Mesenteric fat pad (tissue), 1 donor: ENCODE measurements at regions not wholly inside any gene's neighbourhood (a gene's known extent, or its start where the extent isn't known, plus 50 kb on each side); places are given as distances from the start of the nearest gene placed in this dataset.
A peak's percentile ranks its signal among the peaks of the same experiment; 100 is the strongest.

Experiments
- DNase-seq: peaks from one replicate; pipeline ENCODE4 v3.0.0-alpha.2; 2020; ENCODE audit warnings: low spot score
- donor health status: DM: yes; HTN: yes; CAD: no.

DNA sequence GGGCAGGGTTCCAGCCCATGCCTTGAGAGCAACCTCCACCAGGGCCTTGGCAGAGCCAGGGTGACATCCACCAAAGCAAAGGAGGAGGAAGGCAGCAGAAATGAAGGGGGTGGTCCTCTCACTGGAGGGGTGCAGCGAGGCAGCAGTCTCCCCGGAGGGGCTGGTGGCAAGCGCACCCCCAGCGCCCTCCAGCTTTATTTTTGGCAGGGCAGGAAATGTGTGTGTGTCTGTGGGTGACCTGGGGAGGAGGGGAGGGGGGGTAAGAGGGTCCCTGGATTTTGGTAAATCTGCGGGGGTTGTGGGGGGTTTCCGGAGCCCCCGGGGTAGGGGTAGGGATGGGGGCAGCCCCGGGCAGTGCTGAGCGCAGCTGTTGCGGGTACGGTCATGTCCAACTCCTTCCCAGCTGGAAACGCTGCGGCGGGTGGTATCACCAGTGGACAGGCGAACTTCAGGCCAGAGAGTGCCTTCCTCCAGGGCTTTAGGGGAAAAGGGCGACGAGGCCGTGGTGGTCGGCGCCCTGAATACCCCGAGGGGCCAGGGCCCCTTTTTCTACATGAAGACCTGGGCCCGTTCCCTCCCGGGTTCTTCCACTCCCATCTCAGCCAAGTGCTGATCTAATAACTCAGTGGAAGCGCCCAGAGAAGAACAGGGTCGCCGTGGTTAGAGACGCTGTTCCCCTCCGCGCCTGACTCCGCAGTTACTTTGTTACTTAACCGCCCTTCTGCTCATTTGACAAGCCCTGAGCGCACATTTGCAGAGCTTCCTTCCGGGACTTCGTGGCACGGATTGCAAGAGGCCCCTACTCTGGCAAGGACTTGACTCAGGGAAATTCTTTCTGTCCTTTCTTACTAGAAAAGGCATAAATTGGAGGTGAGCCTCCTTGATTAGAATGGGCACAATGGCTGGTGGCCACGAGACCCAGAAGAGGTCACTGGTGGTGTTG lies 55.2 kb downstream of the FOS start:
- DNase-seq, result no peak

- DNase-seq, result no peak
These were observed 56.0 kb downstream of the FOS start for GRCh38 chr14:75334549-75335051.

- DNase-seq, result no peak
These were observed 56.9 kb downstream of the FOS start for GRCh38 chr14:75335571-75335970.

GRCh38 chr14:75338398-75338797 lies 59.8 kb downstream of the FOS start:
- DNase-seq, result no peak

DNA sequence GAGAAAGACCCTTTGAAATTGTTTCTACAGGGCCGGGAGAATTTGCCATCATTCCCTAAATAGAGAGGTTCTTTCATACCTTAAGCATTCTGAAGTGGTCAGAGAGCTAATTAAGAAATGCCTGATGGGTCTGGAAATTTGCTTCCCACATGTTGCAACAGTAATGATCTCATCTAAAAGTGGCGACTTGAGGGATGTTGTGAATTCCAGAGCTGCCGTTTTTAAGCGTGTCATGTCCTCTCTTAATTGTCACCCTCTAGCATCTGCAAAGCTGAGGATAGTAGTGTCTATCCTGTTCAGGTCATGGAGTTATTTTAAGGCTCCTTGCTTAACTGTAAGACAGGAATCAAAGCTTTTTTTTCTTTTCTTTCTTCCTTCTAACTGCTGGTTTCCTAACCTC lies 60.4 kb downstream of the FOS start:
- no peak for DNase-seq

DNA sequence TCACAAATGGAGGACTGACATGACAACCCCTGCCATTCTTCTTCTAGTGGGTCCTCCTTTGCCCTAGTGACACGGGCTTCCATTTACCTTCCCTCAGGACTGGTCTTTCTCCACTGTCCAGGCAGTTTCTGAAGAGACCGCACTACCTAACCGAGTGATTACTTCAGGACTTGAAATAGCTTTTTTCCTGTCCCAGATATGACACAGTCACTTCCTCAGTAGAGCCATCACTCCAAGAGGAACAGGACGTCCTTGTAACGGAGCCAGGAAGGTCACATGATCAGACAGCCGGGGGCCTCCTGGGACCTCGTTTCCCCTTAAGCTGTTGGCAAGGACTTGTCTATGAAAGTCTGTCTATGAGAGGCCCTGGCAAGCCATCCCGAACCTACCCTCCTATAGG lies 62.3 kb downstream of the FOS start:
- peak; percentile 92 for DNase-seq

GRCh38 chr14:75341620-75342019 lies 63.0 kb downstream of the FOS start:
- no peak for DNase-seq

GRCh38 chr14:75342762-75343599 lies 64.4 kb downstream of the FOS start:
- no peak for DNase-seq

GRCh38 chr14:75343911-75344310 lies 65.3 kb downstream of the FOS start:
- DNase-seq, result no peak

- no peak for DNase-seq
These were observed 65.8 kb downstream of the FOS start for GRCh38 chr14:75344411-75344810.

DNA sequence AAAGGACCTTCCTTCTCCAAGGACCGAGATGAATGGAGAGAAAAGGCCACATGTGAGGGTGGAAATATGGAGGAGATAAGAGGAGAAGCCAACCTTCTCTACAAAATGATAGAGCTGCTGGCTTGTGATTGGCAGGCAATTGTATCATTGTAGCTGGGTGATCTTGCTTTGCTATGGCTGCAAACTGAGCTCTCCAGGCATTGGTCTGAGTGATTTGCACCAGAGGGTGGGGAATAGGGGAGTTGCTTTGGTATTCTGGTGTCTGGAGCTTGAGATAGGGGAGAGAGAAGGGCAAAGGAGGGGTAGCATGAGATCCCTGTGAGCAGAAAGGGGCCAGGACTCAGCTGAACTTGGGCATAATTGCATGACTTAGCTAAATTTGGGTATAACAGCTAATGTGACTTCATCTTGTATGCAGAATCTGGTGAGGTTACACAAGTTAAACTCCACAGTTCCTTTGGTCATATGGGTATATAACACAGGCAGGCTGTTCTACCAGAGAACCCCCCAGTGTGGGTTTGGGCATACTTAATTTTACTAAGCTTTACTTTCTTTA lies 72.0 kb downstream of the FOS start:
- DNase-seq, result no peak

- no peak for DNase-seq
These were observed 68.7 kb upstream of the JDP2 start for GRCh38 chr14:75359098-75359497.

- DNase-seq, result no peak
These were observed 66.8 kb upstream of the JDP2 start for GRCh38 chr14:75361041-75361440.

DNA sequence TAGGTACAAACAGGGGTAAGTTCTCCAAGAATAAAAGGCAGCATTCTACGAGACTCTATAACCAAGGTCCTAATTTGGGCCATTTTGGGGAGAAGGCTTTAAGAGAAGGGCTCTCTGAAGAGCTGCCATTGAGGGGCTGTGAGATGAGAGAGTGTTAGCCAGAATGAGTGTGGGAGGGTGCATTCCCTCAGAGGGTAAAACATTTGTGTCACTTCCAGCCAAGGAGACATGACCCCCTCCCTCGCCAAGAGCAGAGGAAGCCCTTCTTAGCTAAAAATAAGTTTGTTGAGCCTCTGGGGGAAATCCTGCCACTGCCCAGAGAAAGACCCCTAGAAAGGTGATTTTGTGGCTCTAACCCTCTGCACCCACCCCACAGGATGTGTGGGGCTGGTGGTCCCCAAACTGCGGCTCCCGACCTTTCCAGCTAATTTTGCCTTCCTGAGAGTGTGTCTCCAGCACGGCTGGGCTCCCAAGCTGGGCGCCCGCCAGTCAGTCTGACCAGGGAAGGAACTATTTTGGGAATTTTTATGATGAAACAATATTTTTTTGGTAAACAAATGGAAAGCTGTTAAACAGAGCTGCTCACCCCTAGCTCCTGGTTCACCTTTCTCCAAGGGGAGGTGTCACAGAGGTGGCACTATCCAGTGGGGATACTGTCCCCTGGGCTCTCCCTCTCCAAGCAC lies 65.9 kb upstream of the JDP2 start:
- no peak for DNase-seq

- no peak for DNase-seq
These were observed 64.7 kb upstream of the JDP2 start for GRCh38 chr14:75363130-75363529.

- no peak for DNase-seq
These were observed 64.1 kb upstream of the JDP2 start for GRCh38 chr14:75363570-75364227.

GRCh38 chr14:75365116-75365515 lies 62.7 kb upstream of the JDP2 start:
- DNase-seq, result no peak

- no peak for DNase-seq
These were observed 60.9 kb upstream of the JDP2 start for GRCh38 chr14:75366963-75367362.

GRCh38 chr14:75368333-75368732 lies 59.5 kb upstream of the JDP2 start:
- no peak for DNase-seq

DNA sequence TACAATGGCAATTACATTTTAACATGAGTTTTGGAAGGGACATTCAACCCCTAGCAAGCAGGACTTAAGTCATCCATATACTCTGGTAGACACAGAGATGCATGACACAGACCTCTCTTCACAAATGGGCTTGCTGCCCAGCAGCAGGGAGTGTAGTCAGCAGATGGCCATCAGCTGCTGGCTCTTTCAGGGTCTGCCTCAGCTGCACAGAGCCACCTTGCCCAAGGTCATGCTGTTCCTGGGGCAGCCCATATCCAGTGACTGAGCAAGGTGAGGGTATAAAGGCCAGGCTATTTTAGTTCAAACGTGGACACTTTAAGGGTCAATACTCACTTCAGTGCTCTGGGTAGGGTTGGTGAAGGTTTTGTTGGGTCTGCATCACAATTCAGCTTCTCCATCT lies 58.3 kb upstream of the JDP2 start:
- DNase-seq, result no peak
